SH-SY5Y (cell line): ENCODE measurements at regions not wholly inside any gene's neighbourhood (a gene's known extent, or its start where the extent isn't known, plus 50 kb on each side); places are given as distances from the start of the nearest gene placed in this dataset.

Experiments used
- GATA2 ChIP-seq: IDR thresholded peaks from 2 replicates; pipeline ENCODE4 v1.6.1; 2011; ENCODE audit warnings: mild to moderate bottlenecking, low read depth, low read length
- GATA3 ChIP-seq: IDR thresholded peaks from 2 replicates; pipeline ENCODE4 v1.6.1; 2011; ENCODE audit warnings: low read depth, mild to moderate bottlenecking, low read length, moderate library complexity

- TF ChIP-seq GATA2 (no peak), GATA3 (no peak)
Observed at GRCh38 chr10:78605800-78606350, 462.9 kb upstream of the ZMIZ1 start.
